HG03558 (cell line): ENCODE measurements at regions not wholly inside any gene's neighbourhood (a gene's known extent, or its start where the extent isn't known, plus 50 kb on each side); places are given as distances from the start of the nearest gene placed in this dataset.
"Not testable (repeated sequence)": the region's sequence is repeated elsewhere in the genome, so short reads cannot be mapped to it uniquely, and the experiment has no call there.

Experiments
- ATAC-seq: cut with Tn5 transposase; IDR thresholded peaks from one replicate; pipeline ENCODE4 v1.9.1; 2021; ENCODE audit warnings: moderate number of reproducible peaks; ENCODE audit not compliant: unreplicated experiment; ENCODE audit errors: extremely low read depth

DNA sequence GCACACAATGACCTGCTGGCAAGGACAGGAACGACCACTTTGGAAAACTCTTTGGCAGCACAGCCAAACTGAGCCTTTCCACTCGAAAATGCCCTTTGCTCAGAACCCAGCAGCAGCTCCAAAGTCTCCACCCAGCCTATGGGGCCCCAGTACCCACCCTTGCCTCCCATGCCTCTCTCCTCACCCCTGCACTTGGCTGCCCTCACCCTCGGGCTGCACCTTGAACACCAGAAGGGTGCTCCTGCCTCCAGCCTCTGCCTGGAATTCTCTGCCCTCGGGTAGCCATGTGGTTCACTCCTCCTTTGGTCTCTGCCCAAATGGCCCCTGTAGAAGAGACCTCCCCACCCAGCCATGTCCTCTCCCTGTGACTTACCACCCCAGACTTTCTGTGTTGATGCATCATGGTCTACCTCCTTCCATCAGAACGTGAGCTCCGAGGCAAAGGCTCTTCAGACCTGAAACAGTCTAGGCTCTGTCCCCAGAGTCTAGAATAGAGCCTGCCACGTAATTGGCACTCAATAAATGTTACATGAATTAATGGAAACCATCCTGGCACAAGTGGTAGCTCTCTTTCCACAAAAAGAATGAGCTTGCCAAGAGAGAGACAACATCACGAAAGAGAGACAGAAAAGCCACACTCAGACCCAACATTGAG is 68.5 kb upstream of the METTL9 start:
- ATAC-seq, result not testable (repeated sequence)

DNA sequence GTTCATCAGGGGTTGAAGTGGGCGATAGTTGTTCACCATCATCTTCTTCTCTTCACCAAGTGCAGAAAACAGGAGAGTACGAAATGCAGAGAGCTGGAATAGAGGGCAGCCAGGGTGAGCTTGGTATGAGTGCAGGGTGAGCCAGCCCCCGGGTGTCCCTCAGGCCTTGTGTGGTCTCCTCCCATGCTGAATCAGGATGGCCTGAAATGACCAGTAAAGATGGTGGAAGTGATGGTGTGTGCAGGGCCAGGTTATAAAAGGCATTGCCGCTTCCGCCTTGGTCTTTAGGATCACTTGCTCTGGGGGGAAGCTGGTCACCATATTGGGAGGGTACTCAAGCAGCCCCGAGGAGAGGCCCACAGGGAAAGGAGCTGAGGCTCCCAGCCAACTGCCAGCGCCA is 66.4 kb upstream of the METTL9 start:
- ATAC-seq, result not testable (repeated sequence)

DNA sequence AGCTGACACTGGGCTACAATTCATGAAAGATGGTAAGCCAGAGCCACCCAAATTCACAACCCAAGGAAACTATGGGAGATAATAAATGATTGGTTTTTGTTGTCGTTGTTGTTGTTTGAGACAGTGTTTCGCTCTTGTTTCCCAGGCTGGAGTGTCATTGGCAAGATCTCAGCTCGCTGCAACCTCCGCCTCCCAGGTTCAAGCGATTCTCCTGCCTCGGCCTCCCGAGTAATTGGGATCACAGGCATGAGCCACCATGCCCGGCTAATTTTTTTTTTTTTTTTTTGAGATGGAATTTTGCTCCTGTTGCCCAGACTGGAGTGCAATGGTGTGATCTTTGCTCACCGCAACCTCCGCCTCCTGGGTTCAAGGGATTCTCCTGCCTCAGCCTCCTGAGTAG is 65.9 kb upstream of the METTL9 start:
- ATAC-seq, result not testable (repeated sequence)

DNA sequence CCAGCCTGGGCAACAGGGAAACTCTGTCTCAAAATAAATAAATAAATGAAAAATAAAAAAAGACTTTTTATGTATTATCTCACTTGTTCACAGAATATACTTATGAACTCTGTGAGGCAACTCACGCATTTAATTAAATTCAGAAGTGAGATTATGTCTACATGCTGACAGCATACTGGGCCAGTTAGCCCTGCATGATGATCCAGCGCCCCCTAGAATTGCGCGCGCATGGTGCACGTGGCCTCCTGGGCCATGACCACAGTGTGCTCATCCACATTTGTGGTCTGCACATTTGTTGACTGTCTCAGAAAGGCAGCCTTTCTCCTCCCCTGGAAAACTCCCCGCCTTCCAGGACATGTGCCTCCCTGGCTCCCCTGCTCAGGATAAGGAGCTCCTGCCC is 64.8 kb upstream of the METTL9 start:
- ATAC-seq, result not testable (repeated sequence)

DNA sequence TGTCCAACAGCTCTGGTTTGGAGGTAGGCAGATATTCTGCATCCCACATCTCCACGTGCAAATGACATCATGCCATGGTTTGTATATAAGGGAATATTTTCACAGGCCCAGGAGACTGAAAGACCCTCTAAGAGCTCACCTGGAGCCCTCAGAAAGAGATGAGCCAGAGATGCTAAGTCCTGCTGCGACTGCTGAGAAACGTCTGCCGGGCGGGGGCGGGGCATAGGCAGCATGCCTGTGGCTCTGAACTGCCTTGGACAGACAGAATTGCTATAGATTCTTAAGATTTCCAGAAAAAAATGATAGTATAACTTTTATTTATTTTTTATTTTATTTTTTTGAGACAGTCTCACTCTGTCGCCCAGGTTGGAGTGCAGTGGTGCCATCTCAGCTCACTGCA is 64.2 kb upstream of the METTL9 start:
- not testable (repeated sequence) for ATAC-seq

DNA sequence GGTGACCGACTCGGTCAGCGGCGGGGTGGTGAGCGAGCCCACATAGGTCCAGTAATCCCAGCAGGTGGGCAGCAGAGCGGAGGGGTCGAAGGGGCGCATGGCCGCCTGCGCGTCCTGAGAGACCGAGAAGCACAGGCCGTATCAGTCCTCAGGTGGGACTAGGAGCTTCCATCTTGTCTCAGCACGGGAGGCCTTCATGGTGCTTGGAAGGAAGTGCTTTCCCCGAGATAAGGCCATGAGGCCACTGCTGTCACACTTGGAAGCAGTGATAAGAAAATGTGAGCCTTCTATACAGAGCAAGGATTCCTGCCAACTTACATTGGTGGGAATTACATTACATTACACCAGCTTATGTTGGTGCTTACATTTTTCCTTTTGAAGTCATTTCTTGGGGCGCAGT is 62.6 kb upstream of the METTL9 start:
- not testable (repeated sequence) for ATAC-seq

DNA sequence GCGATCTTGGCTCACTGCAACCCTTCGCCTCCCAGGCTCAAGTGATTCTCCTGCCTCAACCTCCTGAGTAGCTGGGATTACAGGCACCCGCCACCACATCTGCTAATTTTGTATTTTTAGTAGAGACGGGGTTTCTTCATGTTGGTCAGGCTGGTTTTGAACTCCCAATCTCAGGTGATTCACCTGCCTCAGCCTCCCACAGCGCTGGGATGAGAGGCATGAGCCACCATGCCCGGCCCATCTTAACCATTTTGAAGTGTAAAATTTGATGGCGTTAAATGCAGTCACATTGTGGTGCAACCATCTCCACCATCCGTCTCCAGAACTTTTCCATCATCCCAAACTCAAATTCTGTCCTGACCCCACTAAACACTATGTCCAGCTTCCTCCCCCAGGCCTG is 61.8 kb upstream of the METTL9 start:
- ATAC-seq, result not testable (repeated sequence)

DNA sequence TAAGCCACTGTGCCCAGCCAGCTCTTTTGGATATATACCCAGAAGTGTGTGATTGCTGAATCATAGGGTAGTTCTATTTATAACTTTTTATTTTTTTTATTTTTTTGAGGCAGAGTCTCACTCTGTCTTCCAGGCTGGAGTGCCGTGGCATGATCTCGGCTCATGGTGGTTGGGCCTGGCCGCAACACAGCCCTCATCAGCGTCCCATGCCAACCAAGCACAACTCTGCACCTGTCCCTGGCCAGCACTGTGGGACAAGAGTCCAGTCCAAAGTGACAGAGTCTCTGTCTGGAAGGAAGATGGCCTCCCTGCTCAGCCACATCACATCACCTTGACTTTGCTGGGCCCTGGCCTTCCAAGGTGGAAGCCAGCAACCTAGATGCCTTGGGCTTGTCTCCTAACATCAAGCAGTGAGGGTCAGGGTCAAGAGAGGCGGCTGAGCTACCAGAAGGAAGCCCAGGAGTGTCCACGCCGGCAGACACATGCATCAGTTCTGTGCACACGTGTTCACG is 60.2 kb upstream of the METTL9 start:
- ATAC-seq, result not testable (repeated sequence)

DNA sequence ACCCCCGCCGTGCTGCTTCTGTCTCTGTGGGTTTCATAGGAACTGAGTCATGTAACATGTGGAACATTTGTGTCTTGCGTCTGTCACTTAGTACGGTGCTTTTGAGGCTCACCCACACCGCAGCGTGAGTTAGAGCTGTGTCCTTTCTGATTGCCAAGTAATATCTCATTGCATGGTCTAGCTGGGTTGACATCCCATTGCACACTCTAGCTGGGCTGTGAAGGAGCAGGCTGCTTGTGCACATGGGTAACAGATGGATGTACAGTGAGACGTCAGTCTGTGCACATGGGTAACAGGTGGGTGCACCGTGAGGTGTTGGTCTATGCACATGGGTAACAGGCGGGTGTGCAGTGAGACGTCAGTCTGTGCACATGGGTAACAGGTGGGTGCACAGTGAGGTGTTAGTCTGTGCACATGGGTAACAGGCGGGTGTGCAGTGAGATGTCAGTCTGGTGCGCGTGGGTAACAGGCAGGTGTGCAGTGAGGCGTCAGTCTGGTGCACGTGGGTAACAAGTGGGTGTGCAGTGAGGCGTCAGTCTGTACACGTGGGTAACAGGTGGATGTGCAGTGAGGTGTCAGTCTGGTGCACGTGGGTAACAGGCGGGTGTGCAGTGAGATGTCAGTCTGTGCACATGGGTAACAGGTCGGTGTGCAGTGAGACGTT is 58.5 kb upstream of the METTL9 start:
- peak; percentile 58 for ATAC-seq

DNA sequence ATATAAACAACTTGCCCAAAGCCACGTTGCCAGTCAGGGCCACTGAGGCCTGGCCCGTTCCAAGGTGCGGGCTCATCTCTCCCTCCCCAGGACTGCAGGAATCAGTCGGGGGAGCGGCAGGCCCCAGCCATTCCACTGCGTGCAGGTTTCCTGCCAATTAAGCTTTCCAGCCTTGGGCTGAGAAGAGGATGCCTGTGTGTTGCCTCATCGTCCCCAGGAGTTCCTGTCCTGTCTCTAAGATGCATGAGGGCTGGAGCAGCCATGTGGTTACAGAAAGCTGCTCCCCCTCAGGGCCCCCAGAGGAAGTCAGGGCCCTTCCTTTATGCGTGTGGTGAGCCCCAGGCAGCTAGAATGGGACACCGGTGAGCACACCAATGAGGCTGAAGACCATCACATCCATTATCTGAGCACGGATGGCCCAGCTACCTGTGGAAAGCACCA is 57.7 kb upstream of the METTL9 start:
- not testable (repeated sequence) for ATAC-seq

DNA sequence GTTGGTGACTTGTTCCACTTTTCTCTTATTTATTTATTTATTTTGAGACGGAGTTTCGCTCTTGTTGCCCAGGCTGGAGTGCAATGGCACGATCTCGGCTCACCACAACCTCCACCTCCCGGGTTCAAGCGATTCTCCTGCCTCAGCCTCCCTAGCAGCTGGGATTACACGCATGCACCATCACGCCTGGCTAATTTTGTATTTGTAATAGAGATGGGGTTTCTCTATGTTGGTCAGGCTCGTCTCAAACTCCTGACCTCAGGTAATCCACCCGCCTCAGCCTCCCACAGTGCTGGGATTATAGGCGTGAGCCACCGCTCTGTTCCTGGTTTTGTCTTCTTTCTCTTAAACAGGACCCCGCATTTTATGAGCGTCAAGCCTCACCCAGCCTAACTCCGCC is 57.3 kb upstream of the METTL9 start:
- not testable (repeated sequence) for ATAC-seq

DNA sequence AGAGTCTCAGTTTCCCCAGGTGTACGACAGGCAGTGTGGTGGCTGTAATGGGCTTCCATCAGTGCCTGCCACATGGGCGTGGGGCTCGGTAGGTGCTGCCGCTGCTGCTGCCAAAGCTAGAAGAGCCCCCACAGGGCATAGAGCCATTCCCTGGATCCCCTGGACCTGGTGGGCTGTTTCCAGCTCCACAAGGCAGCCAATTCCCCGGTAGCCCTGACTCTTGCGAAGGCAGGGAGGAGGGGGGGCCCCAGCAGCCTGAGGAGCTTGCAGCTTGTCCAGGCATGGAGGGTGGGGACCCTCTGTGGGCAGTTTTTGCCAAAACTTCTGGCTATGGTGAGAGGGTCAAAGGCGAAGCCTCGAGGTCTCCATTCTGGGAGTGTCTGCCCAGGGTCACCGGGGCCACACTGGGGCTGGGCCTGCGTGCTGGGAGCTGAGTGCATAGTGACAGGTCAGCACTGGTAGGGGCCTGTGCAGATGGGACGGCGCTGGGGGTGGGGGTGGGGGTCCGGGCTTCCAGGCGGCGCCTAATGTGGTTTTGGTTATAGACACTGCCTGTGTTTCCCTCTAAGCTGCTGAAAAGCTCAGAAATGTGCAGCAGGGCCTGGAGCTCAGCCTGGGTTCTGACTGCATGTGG is 56.8 kb upstream of the METTL9 start:
- ATAC-seq, result not testable (repeated sequence)

DNA sequence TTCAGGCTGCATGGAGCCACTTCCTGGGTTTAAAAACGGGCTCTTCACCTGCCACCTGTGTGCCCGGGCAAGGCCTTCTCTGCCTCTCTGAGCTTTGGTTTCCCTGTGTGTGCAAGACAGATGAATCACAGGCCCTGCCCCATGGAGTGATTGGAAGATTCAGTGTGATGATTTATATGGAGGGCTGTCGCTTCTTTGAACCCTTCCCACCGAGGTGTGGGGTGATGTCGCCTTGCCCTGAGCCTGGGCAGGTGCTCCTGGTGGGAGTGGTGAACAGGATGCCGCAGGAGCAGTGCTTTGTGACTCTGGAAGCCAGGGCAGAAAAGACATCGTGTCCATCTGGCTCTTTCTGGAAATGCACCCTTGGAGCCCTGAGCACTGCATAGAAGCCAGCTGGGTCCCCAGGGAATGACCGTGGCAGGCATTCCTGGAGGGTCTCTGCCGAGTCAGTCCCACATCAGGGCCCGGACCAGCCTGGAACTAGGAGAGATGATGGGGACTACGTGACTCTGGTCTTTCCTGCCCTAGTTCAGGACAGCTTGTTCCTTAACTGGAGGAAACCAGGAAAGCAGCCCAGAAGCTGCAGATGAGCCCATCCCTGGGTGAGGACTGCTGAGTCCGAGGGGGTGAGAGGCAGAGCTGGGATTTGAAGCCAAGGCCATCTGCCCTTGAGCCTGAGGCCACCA is 56.1 kb upstream of the METTL9 start:
- not testable (repeated sequence) for ATAC-seq

DNA sequence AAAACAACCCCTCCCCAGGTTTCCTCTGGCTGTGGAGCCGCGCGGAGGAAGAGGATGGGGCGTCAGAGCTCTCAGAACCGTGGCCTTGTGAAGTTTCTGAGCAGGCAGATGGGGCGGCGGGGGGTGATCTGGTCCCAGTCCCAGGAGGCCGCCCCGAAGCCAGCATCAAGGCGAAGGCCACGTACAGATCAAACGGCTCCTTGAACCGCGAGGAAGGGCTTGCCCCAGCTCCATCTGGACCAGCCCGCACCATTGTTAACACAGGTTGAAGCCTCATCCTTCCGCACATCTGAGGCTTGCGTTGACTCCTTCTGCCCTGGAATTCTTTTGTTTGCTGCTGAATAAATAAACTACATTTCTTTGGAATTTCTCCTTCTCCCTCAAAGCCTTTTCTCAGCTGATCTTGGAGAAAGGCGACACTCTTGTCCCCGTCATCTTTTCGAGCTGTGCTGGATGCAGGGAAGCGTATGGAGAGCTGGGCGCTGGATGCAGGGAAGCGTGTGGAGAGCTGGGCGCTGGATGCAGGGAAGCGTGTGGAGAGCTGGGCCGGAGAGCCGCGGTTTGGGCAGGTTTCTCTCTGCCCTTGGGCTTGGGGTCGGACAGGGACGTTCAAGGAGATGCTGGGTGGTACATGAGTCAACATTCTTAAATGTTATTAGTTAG is 53.6 kb upstream of the METTL9 start:
- ATAC-seq, result not testable (repeated sequence)

DNA sequence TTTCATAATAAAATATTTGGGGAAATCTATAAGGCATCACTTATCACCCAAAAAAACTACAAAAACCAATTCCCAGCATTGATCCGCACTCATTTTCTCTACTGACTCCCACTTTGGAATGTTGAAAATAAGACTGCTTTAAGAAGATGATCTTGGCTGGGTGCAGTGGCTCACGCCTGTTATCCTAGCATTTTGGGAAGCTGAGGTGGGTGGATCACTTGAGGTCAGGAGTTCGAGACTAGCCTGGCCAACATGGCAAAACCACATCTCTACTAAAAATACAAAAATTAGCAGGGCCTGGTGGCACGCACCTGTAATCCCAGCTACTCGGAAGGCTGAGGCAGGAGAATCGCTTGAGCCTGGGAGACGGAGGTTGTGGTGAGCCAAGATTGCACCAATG is 50.0 kb upstream of the METTL9 start:
- not testable (repeated sequence) for ATAC-seq
